GM18867 (cell line): ENCODE measurements at regions not wholly inside any gene's neighbourhood (a gene's known extent, or its start where the extent isn't known, plus 50 kb on each side); places are given as distances from the start of the nearest gene placed in this dataset.

ENCODE experiments used
- ATAC-seq: cut with Tn5 transposase; IDR thresholded peaks from one replicate; pipeline ENCODE4 v1.9.1; 2021; ENCODE audit warnings: mild to moderate bottlenecking, moderate library complexity; ENCODE audit not compliant: unreplicated experiment

DNA sequence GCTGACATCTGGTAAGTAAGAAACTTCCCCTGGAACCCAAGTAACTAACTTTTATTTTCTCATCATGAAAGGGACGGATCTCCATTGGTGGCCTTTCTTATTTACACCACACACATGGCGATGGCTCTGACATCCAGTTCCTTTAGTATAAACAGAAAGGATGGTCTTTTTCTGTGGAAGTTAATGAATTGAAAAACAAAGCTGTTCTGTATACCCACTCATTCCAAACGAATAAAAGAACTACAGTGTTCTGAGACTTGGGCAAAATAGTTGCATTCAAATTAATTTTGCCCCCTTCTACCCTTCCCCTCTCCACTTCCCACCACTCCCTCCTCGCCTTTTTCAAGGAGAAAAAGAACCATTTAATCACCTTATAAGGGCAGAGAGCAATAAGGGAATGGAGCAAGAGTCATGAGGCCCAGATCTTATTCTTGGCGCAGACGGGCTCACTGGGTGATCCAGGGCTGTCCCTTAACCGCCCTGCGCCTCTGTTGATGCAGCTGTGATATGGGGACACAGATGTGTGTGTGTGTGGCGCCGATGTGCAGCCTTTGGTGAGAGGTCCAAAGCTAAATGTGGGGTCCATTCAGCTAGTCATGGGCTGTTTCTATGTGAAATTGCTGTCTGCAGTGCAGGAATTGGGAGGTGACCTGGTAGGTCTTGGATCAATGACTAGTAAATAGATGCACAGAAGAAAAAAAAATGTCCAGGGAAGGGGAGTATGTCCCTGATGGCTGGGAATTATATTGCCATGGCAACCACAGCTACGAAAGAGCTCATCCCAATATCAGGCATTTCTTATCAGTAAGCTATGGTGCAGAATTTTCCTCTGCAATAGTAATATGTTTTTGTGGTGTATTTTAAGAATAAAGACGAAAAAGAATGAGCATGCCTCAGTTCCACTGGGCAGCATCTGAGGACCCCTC lies 141.5 kb upstream of the ERCC6L2 start:
- no peak for ATAC-seq

DNA sequence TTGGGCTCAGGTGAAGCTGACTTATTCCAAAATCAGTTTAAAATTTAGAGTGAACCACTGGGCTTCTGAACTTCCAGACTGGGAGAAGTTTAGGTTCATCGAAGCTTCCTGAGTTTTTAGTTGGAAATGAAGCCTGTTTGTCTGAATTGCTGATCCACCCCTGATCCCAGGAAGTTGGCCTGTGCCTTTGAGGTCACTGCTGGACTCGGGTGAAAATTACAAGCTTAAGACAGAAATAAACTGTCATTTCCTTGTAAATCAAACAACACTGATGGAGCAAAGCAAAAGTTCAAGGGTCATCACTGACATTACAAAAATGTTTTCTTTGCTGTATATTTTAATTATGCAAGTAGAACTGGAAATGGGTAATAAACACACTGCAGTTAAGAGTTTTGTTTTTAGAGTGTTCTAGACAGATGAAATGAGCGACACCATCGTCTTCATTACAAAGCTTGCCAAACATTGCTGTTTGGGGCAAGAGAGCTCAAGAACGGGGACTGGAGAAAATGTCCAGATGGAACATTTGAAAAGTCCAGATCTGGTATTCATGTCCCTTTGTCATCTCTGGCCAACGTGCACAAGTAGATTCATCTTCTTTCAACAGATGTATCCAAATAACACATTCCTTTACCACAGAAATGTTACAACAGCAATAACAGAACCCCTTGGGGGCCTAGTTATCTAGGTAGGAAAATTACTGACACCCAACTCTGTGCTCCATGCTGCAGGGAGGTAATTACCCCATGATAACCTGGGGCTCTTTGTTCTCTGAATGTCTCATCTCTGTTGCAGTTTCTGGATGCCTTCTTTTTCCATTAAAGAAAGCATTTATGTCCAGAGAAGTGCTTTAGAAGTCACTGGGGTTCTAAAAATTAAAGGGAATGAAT lies 142.4 kb upstream of the ERCC6L2 start:
- ATAC-seq, result no peak

DNA sequence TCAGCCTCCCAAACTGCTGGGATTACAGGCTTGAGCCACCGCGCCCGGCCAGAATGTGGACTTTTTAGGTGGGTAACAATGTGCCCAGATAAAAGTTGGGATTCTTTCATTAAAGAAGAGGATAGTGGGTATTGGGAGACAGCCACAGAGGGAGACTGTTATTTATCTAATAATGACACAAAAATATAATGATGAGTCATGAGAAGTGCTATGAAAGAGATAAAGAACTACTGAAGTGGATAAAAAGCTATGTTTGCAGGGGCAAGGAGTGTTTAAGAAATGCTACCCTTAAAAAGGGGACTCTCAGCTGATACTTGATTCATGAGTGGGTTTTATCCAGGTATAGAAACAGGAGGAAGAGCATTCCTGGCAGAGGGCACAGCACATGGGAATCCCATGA lies 143.6 kb upstream of the ERCC6L2 start:
- no peak for ATAC-seq

DNA sequence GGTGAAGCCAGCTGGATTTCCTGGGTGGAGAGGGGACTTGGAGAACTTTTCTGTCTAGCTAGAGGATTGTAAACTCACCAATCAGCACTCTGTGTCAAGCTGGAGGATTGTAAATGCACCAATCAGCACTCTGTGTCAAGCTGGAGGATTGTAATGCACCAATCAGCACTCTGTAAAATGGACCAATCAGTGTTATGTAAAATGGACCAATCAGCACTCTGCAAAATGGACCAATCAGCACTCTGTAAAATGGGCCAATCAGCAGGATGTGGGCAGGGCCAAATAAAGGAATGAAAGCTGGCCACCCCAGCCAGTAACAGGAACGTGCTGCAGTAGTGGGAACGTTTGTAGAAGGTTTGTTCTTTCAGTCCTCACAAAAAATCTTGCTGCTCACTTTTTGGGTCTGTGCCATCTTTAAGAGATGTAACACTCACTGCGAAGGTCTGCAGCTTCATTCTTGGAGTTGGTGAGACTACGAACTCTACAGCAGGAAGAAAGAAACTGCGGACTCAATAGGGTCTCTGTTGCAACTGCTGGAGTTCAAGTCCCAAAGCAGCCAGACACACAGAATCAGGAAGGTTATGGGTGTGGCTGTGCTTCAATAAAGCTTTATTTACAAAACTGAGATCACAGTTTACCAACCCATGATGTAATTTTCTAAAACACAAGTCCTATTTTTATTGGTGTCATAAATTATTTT lies 145.7 kb upstream of the ERCC6L2 start:
- ATAC-seq, result no peak

DNA sequence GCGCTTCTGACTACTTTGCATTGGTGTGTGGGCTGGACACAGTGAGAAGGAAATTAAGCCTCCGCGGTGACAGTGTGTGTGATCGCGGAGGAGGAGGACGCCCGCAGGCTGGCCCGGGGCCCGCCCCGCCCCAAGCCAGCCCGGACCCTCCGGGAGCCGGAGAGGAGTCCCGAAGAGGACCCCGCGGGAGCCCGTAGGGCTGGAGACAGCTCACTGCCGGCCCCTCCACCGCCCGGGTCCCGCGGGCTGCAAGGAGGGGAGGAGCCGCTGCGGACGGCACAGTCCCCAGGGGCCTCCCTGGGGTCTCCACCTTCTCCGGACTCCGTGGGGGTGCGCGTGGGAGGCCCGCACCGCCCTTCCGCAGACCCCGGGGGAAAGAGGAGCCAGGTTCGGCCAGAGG lies 146.4 kb upstream of the ERCC6L2 start:
- no peak for ATAC-seq

DNA sequence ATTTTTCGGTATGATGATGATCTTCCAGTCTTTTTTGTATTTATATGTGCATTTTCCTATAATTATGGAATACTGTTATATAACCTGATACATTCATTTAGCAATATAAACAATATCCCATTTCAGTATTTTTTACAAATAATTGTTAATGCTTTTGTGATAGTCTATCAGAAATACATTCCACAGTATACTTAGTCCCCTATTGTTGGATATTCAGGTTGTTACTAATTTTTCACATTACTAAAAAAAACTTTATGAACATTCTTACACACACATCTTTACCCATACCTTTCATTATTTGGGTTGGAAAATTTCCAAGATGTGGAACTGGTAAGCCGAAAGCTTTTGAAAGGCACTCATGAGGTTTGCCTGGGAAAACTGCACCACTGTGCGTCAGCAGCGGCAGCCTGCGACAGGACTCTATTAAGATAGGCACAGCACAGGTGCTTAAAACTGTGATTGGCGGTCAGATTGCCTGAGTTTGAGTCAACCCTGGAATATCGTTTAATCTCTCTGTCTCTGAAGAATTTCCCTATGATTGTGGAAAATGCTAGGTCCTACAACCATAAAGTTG lies 147.5 kb upstream of the ERCC6L2 start:
- ATAC-seq, result no peak

DNA sequence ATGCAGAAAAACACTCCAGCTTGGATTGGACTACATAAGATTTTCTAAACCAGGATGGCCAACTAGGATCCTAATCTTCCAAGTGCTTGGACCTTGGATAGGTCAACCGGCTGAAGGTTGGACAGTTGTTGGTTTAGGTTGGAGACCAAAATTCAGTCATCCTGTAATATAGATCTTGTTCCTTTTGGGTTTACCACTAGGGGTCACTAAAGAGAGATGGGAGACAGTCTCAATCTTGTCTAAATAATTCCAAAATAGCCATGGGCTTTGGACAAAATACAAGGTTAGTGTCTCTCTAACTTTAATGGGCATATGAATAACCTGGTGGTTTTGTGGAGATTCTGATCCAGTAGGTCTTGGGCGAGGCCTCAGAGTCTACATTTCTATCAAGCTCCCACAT lies 148.7 kb upstream of the ERCC6L2 start:
- ATAC-seq, result no peak

DNA sequence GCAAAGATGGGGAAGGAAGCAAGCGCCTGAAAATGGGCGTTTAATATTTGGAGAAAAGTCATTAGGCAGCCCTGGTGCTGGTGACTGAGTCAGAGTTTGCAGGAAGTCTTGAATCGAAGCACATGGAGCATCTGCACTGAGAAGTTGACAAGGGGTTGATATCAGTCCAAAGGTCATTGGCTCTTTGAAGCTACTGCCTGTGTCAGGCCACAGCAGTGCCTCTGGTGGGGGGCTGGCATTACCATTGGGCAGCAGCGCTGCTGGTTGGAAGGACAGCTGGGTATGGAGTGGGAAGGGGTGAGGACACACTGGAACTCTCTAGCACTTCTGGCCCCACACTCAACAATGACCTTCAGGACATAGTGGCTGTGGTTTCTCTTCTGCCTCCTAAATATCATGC lies 150.4 kb upstream of the ERCC6L2 start:
- peak; percentile 6 for ATAC-seq

DNA sequence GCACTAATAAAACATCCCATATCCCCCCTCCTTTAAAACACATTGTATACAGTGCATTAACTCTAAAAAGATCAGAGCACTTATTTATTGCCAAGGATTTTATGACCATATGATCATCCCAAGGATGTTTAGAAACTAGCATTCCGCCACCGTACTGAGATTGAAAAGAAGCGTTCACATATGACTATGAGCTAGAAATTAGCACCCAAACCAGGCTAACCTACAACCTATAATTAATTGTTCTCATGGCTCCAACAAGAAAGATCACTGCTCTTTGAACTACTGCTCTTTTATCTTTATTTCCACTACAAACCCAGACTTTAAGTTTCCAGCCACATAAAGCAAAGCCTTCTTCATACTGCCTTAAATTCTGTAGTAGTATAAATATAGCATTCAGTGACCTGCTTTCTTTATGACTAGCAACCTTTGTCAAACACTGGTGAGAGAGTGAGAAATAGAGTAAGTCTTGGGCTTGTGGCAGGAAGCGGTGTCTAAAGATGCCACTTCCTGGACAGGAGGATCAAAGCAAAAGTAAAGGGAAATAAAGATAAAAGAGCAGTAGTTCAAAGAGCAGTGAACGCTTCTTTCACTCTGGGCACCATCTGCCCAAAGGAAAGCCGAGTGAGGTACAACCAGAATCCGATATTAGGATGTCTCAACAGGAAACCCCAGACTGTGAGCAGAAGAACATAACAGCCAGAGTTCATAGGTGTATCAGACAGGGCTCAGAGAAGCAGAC lies 151.1 kb upstream of the ERCC6L2 start:
- ATAC-seq, result peak; percentile 96

DNA sequence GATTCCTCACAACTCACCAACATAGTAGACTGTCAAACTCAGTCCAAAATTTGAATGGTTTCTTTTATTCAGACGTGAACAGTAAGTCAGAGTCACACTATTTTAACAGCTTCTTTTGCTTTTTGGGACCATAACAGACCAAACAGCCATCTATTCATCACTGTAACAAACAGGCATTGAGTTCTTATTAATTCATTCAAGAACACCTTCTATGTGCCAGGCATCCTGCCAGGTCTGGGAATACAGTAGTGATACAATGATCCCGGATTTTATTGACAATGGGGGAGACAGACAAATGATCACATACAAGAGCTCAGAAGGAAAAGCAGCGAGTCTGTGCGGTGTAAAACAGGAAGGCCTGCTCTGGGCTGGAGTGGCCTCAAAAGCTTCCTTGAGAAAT lies 153.3 kb upstream of the ERCC6L2 start:
- no peak for ATAC-seq

DNA sequence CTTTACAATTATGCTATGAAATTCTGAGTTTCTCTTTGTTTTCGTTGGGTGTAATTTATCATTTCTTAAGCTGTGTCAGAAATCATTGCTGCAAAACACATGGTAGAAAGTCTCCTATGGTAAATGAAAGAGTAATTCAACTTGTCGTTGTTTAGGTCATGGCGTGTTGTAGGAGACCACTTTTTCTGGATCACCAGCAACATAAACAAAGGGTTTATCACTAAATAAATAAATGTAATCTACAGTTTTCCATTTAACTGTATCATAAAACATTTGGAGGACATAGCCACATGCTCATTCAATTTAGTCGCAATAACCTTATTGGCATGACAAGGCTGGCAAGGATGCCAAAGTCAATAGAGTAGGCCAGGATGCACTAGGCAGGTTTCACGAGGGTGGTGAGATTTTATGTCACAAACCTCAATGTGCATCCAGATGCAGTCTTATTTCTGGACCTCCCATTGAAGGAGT lies 154.4 kb upstream of the ERCC6L2 start:
- no peak for ATAC-seq

DNA sequence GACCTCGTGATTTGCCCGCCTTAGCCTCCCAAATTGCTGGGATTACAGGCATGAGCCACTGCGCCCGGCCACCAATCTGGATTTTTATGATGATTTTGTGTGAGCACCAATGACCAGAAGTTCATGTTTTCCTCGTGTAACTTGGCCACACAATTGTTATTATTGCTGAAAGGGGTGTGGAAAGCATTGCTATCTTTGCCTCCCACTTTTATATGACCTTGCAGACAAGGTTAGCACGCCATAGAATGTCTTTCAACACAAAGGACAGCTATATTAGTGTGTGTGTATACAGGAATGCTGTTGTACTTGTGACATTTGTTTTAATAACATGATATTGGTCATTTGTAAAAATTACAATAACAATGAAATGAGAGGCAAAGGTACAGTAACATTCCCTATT lies 155.0 kb upstream of the ERCC6L2 start:
- ATAC-seq, result no peak

DNA sequence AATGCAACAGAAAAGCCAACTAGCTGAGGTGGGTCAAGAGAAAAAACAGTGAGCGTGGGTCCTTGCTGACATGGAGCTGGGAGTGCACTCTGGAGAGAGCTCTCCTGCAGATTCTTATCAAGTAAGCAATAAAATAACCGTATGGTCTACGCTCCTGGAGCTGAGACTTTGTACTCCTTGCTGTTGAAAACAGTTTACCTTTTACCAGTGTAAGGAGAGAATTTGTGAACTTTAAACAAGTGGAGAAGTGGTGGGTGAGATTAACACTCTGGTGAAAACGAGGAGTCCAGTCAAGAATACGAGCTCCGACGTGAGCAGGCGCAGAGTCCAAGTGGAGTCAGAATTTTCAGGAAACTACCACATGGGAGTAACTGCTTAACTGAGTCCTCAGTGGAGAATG lies 156.1 kb upstream of the ERCC6L2 start:
- ATAC-seq, result no peak

DNA sequence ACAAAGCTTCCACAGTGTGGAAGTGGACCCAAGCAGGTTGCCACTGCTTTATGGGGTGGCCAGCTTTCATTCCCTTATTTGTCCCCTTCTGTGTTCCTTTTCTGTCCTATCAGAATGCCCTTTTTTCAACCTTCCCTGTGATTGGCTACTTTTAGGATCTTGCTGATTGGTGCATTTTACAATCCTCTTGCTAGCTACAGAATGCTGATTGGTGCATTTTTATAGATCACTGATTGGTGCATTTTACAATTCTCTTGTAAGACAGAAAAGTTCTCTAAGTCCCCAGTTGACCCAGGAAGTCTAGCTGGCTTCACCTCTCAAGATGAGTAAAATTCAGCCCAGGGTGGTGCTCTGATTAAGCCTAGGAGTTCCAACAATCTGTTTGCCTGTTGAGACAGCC lies 157.2 kb upstream of the ERCC6L2 start:
- no peak for ATAC-seq

DNA sequence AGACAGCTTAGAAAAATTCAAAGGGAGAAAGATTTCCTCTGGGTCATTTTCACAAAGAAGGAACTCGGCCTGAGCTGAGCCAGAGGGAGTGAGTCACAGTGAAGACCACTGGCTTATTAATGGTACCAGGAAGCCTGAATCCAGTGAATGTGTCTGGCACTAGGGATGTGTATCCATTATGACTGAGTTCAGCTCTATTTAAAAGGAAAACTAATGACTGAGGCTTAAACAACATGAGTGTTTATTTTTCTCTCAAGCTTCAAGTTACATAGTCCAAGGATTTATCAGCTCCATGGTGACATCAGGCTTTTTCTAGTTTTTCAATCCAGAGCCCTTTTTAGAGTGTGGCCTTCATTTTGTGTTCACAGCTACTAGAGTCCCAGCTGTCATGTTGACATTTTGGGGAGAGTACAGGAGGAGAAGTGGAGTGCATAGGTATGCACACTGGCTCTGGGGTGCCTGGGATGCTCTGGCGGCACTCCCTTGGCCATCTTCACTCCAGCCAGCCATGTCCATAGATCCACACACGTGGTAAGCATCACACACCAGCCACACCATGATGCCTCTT lies 159.5 kb upstream of the ERCC6L2 start:
- no peak for ATAC-seq

DNA sequence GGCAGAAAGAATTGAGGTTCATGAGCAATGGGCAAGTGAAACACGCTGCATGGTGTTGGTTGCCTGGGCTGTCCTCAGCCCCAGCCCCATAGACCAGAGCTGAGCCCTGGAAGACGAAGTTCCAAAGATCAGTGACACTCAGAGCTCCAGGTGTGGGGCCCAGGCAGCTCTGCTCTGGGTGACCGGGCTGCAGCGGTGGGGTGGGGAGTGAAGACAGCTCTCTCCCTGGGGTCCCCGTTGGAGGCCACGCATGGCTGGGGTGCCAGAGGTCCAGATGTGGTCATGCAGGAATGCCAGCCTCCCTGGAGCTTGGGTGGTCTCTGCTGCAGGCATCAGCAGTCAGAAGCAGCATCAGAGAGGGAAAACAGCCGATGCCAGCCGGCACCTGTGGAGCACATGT lies 165.0 kb upstream of the ERCC6L2 start:
- ATAC-seq, result no peak

DNA sequence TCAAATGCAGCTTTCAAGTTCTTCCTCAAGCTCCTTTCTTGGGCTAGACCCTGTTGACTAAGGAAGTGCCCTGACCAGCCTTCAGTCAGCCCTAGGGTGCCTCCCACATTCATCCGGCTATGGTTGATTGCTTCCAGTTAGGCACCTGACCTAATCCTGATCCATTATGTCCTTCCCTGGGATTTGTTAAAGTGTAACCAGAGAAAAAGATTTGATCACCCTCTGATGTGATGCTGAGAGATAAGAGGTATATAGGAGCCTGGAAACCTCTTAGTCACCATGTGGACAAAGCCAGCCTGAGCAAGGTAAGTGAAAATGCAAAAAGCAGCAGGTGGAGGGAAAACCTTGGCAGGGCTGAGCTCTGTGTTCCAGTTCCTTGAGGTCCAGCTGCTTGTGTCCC lies 178.8 kb upstream of the ERCC6L2 start:
- ATAC-seq, result no peak

DNA sequence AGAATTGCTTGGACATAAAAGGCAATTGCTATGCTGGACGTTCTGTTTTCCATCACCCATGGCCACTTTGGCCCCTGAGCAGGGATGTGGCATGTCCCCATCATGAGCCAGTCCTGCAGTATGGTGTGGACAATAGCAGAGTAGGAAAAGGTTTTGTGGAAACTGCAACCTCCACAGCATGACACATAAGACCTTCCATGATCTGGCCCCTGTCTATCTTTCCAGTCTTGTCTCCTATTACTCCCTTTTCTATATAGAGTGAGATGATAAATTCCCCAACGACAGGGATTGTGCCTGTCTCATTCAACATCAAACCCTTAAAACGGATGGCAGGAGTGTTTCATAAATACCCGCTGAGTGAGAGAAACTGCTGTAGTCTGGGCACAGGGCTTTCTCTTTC lies 174.7 kb upstream of the PTCH1 start:
- no peak for ATAC-seq

DNA sequence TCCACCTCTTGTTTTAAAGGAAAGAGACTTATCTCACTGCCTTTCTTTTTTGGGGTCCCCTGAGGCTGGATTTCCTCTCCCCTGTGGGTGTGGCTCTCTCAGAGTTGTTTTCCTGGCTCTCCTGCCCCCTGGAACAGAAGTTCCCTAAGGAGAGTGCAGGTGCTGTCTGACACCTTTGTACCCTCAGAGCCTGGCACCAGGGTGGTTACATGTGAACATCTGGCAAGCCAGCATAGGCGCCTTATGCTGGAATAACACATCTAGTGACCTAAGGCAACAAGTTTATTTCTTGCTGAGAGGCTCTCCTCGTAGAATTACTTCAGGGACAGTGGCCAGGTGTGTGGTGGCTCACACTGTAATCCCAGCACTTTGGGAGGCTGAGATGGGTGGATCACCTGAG lies 172.9 kb upstream of the PTCH1 start:
- ATAC-seq, result no peak

DNA sequence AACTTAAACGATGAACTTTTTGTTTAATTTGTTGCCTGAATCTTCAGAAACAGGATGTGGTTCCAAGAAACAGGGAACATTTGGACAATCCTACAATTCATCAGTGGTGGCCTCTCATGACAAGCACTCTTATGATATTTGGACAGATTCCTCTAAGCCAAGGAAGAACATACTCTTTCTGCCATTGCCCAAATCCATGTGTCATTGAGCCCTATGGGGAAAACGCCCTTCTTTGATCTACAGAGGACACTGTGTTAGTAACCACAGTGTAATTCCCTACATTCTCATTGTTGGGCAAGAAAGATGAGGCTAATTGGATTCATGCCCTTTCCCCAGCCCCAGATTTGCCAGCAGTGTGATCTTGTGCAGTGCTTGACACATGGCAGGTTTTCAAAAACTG lies 167.7 kb upstream of the PTCH1 start:
- ATAC-seq, result no peak
